Adrenal gland (tissue), 5 donors: ENCODE measurements at regions not wholly inside any gene's neighbourhood (a gene's known extent, or its start where the extent isn't known, plus 50 kb on each side); places are given as distances from the start of the nearest gene placed in this dataset.

ENCODE experiments used
- POLR2A ChIP-seq, 2 donors: fragments of 450-650 bp; IDR thresholded peaks; one replicate each; pipeline ENCODE4 v1.6.1; 2017; ENCODE audit warnings: antibody characterized with exemption in 2 of 2, mild to moderate bottlenecking in 2 of 2, moderate library complexity in 1 of 2
- TF ChIP-seq, protein P1 (sequence below), 6 experiments: fragments of 450-650 bp in 4 of 6; fragments of 200-600 bp in 2 of 6; sonication (generic) in 1 of 6; IDR thresholded peaks; 1 replicate in 5 of 6; 2 replicates in 1 of 6; pipeline versions ENCODE4 v1.5.1 to v1.8.0; 2016 to 2021; ENCODE audit warnings: antibody characterized with exemption in 6 of 6, mild to moderate bottlenecking in 2 of 6, moderate library complexity in 1 of 6
- donor health status: DM: no; HTN: no; CAD: no.

DNA sequence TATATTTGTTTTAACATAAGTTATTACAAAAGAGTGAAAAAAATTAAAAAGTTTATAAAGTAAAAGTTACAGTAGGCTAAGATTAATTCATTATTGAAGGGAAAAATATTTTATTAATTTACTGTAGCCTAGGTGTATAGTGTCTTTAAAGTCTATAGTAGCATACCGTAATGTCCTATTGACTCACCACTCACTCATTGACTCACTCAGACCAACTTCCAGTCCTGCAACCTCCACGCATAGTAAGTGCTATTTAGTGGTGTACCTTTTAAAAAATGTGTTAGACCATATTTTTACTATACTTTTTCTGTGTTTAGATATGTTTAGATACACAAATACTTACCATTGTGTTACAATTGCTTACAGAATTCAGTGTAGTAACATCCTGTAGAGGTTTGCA is 841.1 kb downstream of the CENPC start:
- TF ChIP-seq, protein P1, sequence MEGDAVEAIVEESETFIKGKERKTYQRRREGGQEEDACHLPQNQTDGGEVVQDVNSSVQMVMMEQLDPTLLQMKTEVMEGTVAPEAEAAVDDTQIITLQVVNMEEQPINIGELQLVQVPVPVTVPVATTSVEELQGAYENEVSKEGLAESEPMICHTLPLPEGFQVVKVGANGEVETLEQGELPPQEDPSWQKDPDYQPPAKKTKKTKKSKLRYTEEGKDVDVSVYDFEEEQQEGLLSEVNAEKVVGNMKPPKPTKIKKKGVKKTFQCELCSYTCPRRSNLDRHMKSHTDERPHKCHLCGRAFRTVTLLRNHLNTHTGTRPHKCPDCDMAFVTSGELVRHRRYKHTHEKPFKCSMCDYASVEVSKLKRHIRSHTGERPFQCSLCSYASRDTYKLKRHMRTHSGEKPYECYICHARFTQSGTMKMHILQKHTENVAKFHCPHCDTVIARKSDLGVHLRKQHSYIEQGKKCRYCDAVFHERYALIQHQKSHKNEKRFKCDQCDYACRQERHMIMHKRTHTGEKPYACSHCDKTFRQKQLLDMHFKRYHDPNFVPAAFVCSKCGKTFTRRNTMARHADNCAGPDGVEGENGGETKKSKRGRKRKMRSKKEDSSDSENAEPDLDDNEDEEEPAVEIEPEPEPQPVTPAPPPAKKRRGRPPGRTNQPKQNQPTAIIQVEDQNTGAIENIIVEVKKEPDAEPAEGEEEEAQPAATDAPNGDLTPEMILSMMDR (IDR thresholded peaks at IDR 0.05): no peak
- no peak for TF ChIP-seq POLR2A (IDR thresholded peaks at IDR 0.05)
